Left ventricle myocardium superior (tissue), 1 donor: ENCODE measurements at regions not wholly inside any gene's neighbourhood (a gene's known extent, or its start where the extent isn't known, plus 50 kb on each side); places are given as distances from the start of the nearest gene placed in this dataset.
"Not testable (repeated sequence)": the region's sequence is repeated elsewhere in the genome, so short reads cannot be mapped to it uniquely, and the experiment has no call there.

ENCODE experiments used
- ATAC-seq: fragments of 200-7000 bp; cut with Tn5 transposase; one replicate; pipeline ENCODE4 v1.9.1; 2020; ENCODE audit warnings: mild to moderate bottlenecking, moderate library complexity
- DNase-seq: peaks from one replicate; pipeline ENCODE4 v3.0.0-alpha.2; 2020
- intact Hi-C: fragments of 100-400 bp; cut with micrococcal nuclease; formaldehyde crosslinking; loops from one replicate; pipeline ENCODE4 v1.11.0; 2022
- donor health status: DM: no; HTN: yes; CAD: no; lungs with severe emphysema.

GRCh38 chr4:17265653-17266052 is 246.2 kb downstream of the QDPR start:
- no peak for DNase-seq
- intact Hi-C loops = no loop called here
- ATAC-seq = no peak

- ATAC-seq (no peak), DNase-seq (no peak)
- intact Hi-C loops = no loop called here
Observed at GRCh38 chr4:17265139-17265538, 246.8 kb downstream of the QDPR start.

- no peak for DNase-seq
- no peak for ATAC-seq
- intact Hi-C loops = no loop called here
Observed at GRCh38 chr4:17260166-17260907, 251.6 kb downstream of the QDPR start.

DNA sequence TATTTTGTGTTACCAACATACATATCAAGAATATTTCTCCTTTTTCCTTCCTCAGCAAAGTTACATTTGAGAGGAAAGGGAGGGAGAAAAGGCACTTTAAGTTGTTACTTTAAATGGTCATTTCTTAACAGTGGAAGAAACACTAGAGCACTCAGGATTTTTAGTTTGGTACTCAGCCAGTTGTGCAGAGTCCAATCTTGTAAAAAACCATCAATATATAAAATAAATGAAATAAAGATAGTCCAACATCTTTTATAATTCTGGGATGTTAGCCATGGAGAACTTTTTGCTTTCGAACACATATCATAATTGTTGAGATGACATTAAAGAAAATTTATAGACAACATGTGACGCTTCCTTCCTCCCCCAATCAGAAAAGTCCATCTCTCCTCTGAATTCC is 253.8 kb downstream of the QDPR start:
- intact Hi-C loops = no loop called here
- DNase-seq = no peak
- ATAC-seq = no peak

DNA sequence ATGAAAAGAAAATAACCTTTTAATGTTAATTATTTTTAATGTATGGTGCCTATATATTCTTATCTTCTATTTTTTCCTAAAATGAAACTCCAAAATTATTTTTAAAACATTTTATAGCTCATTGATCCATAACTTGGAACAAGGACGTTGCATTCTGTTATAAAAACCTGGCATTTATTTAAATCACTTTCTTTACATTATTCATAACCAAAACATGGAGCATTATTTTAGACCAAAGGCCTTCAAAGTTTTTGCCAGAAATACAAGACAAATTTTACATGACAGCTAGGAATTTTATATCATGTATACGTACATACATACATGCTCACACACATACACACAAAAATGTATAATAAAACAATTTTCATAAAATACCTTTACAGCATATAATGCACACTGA is 259.8 kb downstream of the QDPR start:
- no peak for DNase-seq
- no peak for ATAC-seq
- intact Hi-C loops = no loop called here

DNA sequence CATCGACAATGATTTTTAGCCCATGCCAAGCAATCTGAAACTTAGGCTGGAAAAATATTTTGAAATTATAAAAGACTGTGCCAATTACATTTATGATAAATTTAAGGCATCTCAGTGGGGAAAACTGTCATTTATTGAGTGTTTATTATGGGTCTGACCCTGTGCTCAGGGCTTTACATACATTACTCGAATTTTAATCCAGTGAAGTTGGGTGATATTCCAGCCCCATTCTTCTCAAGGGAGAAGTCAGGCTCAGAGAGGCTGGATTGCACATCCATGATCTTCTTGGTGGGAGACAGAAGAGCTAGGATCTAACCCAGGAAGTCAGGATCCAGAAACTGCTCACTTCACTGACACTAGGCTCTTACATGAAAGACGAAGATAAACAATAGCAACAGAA is 260.8 kb downstream of the QDPR start:
- DNase-seq (no peak), ATAC-seq (no peak)
- intact Hi-C loops = no loop called here

- ATAC-seq (no peak), DNase-seq (no peak)
- intact Hi-C loops = no loop called here
Observed at GRCh38 chr4:17250591-17250990, 261.3 kb downstream of the QDPR start.

DNA sequence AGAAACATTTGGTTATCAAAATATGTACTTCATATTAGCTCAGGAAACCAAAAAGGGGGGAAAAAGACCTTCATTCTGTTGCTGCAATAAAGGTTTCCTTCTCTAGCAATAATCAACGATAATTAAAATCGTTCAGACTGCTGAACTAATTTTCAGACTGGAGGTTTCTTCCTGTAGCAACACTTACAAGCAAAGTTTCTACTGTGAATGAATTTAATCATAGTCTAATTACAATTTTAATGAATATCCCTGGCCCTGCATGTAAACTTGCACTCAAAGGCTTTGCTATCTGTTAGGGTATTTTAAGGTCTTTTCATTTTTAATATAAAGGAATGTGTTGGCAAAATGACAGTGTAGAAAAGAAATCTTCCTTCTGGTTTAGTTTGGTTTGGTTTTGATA is 265.2 kb downstream of the QDPR start:
- ATAC-seq = no peak
- no peak for DNase-seq
- intact Hi-C loops = no loop called here

- ATAC-seq (peak; percentile 70), DNase-seq (no peak)
- intact Hi-C loops = no loop called here
Observed at GRCh38 chr4:17241835-17242234, 270.1 kb downstream of the QDPR start.

DNA sequence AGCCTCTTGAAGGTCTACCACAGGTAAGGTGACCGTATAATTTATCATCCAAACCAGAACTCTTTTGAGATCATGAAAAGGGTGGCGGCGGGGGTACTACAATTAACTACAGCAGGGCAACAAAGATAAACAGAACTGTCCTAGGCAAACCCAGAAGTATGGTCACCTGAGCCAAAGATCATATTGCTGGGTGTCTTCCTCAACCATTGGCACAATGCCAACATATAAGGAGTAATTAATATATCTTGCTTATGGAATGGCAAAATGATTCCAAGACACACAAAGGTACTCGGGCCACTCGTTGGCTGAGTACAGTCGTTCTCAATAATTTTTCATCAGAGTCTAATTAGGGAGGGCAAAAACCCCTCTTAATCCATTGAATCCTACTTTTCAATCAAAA is 273.3 kb downstream of the QDPR start:
- ATAC-seq (no peak), DNase-seq (no peak)
- intact Hi-C loops = no loop called here

DNA sequence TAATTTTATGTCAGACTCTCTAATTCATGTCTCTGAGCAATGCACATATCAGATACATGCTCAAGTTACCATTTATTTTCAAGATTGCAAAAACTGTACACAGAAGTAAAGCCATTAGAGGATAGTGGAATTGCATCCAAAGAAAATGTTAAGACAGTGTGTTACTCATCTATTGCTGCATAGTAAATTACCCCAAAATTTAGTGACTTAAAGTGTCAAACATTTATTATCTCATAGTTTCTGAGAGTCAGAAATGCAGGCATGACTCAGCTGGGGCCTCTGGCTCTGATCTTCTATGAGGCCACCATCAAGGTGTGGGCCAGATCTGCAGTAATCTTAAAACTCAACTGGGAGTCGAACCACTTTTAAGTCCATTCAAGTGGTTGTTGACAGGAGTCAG is 275.2 kb downstream of the QDPR start:
- ATAC-seq = no peak
- intact Hi-C loops = no loop called here
- DNase-seq = no peak

GRCh38 chr4:17234678-17235077 is 277.2 kb downstream of the QDPR start:
- intact Hi-C loops = no loop called here
- no peak for ATAC-seq
- DNase-seq = no peak

GRCh38 chr4:17232566-17233253 is 279.2 kb downstream of the QDPR start:
- intact Hi-C loops = no loop called here

GRCh38 chr4:17231880-17232475 is 279.9 kb downstream of the QDPR start:
- intact Hi-C loops = not testable (repeated sequence)
- ATAC-seq (peak; percentile 86), DNase-seq (peak; percentile 79)

More at GRCh38 chr4:17232566-17233253, 279.2 kb downstream of the QDPR start:
- DNase-seq = peak; percentile 51
- peak; percentile 96 for ATAC-seq

DNA sequence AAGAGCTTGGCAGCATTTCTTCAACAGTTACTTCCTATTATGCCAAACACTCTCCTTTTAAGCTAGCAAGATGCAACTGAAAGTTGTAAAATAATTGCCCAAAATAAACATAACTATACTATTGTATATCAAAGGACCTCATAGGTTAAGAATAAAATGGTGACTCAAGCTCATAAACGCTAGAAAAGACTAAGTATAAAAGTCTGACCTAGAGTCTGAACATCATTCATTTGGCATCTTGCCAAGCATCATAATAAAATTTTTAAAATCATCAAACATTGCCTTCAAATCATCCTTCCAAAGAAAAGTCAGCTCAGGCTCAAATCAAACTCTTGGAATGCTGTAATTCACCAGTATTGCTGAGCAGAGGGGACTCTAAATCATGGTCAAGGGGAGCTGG is 281.2 kb downstream of the QDPR start:
- intact Hi-C loops = no loop called here
- DNase-seq (no peak), ATAC-seq (no peak)

GRCh38 chr4:17220816-17221215 is 291.1 kb downstream of the QDPR start:
- ATAC-seq = no peak
- intact Hi-C loops = no loop called here
- no peak for DNase-seq

DNA sequence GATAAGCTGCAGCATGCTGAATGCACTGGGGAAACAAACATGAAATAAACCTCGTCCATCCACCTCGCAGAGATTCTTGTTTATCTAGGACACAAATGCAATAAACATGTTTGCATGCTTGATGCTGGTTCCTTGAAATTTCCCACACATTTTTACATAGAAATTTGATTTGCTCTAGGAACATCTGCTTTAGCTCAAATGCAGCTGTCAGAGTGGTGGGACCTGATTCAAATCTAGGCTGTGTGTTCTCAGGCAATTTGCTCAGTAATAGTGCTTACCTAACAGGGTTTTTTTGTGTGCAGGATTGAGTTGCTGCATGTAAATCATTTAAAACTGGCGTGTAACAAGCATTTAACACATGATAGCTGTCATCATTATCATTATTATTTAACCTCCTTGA is 293.1 kb downstream of the QDPR start:
- intact Hi-C loops = no loop called here
- DNase-seq (no peak), ATAC-seq (no peak)

DNA sequence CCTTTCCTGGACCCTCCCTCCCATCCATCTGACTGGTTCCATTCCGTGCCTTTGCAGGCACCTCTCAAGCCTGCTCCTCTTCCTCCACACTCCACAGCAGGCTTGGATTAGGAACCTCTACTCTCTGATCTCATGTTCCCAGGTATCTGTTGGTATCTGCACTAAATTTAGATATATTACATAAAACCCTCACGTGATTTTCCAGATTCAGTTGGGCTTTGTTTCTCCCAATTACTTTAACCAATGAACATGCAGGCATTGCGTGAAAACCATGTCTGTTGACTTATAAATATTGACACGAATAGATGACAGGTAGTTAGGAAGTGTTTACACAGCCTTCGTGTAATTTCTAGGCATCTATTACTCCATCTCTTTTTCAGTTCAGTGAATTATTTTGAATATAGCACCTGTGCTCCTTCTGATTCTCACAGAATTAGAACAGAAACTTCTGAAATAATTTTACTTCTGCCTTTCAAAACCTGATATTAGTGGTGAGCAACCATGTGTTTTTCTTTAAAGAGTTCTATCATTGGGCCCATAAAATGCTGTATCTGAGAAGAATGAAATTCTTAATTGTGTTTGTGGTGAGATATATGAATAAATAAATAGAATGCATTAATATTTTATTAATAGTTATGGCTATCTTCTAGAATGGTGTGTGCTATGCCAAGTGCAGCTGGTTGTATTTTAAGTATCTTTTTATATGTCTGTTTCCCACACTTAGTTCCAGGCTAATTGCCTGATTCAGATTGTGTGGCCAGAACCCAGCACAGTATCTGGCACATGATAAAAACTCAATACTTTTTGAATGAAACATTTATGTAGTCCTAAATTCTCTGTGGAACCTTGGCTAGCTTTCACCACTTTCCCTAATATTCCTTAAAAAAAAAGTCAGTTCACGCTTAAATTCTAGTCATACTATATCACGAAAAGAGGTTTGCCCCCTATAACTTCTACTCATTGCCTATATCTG is 304.8 kb downstream of the QDPR start:
- ATAC-seq (peak; percentile 91), DNase-seq (no peak)
- intact Hi-C loops = no loop called here

- intact Hi-C loops = no loop called here
- ATAC-seq = no peak
- no peak for DNase-seq
Observed at GRCh38 chr4:17204908-17205307, 306.5 kb upstream of the LDB2 start.

GRCh38 chr4:17203797-17204196 is 305.4 kb upstream of the LDB2 start:
- DNase-seq (no peak), ATAC-seq (peak; percentile 47)
- intact Hi-C loops = no loop called here
